Myocyte (in vitro differentiated cells): ENCODE measurements at regions not wholly inside any gene's neighbourhood (a gene's known extent, or its start where the extent isn't known, plus 50 kb on each side); places are given as distances from the start of the nearest gene placed in this dataset.

Experiments
- DNase-seq: peaks from one replicate; pipeline ENCODE4 v3.0.0-alpha.2; 2012; ENCODE audit warnings: low read depth

GRCh38 chr1:14181191-14181795 is 417.2 kb upstream of the KAZN start:
- peak; percentile 7 for DNase-seq

DNA sequence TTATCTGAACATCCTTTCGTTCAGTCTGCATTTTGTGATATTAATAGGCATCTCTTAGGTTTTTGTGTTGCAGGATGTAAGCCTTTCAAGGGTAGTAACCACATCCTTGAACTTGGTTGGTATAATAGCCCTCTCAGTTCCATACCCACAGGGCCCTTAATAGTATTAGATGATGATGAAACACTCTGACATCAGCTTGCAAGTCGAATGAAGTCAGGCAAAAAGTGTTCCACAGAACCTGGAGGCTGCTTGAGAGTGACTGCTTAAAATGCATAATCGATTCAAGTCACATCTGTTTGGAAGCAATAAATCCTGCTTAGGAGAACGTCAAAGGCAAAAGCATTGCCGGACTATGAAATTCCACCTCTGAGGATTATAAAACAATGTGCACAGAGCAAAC is 415.6 kb upstream of the KAZN start:
- DNase-seq, result no peak

DNA sequence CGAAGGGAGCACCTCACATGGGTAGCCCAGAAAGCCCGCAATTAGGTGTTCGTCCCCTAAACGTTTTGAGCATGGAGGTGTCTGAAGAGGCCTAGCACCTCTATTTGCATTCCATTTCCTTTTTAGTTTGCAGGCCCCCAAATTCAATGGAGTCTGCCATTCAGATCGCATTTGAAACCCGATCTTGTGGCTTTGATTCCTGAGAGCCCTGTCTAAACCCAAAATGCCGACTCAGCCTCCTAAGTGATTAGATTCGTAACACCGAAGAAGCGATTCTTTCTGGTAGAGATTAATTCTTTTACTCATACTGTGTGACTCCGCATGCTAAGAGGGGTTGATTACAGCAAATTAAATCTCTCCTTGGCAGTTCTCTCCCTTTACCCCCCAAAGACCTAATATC is 415.2 kb upstream of the KAZN start:
- DNase-seq, result no peak

DNA sequence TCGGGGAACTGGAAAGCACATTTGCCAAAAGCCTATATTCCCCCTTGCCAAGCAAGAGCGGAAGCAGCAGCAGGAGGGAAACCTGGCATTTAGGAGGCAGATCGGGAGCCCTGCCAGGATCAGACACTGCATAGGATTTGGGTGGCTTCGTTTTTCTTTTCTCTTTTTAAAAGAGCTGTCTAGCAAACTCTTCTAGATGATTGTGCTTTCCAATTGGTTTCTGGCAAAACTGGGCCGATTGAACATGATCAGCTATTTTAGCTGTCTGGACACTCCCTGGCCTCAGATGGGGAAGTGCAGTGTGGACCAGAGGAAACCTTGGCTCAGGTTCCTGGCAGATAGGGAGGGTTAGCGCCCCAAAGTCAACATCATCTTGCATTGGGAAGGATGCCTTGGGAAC is 414.0 kb upstream of the KAZN start:
- no peak for DNase-seq

- no peak for DNase-seq
Measured at GRCh38 chr1:14189381-14189780, 409.1 kb upstream of the KAZN start.

- DNase-seq, result no peak
Measured at GRCh38 chr1:14190508-14190907, 408.0 kb upstream of the KAZN start.

DNA sequence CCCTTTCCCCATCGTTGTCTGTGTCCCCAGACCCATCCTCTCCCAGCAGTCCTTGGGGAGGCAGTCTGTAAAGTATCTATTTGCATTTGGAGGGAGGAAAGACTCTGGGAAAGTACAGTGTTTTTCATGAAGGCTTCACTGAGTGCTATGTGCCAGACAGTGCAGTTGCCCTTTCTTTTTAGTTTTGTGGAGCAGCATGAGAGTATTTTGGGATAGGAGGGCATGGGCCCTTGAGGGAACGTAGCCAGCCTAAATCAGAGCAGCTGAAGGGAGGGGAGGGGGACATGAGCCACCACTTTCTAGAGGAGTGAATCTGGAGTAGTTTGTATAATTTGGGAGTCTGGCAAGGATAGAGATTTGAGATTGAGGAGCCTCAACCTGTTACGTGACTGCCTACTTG is 404.0 kb upstream of the KAZN start:
- no peak for DNase-seq

DNA sequence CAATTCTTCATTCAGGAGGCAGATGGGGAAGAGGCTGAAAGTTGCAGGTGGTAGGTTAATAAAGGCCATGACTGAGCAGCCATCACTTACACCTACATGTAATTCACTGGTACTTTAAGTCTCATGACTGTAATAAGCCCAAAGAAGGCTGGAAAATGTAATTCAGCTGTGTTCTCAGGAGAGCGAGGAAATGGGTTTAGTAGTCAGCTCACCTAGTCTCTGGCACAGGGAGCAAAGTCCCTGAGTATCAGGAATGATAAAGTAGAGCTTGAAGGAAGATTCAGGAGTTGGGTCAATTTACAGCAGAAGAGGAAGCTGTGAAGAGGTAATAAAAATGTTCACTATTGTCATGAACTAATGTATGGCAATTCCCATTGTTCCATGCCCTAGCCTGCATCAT is 393.4 kb upstream of the KAZN start:
- DNase-seq, result no peak

DNA sequence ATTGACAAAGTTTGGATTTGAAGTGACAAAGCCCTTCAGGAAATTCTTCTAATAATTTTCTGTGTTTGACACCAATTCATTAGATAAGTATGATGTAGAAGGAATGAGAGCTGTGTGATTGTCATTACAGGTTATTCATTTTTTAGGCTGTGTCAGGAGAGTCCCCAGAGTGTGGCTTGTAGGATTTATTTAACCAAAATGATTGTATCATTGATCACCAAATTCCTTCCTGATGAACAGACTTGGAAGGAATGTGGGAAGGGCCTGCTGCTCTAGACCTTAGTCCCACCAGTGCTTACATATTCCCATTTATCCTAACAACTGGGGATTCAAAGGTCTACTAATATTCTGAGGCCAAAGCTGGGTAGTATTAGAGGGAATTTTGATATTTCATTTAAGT is 383.3 kb upstream of the KAZN start:
- DNase-seq, result no peak

GRCh38 chr1:14217384-14217783 is 381.1 kb upstream of the KAZN start:
- DNase-seq, result peak; percentile 2

GRCh38 chr1:14220324-14220723 is 378.2 kb upstream of the KAZN start:
- DNase-seq, result no peak

DNA sequence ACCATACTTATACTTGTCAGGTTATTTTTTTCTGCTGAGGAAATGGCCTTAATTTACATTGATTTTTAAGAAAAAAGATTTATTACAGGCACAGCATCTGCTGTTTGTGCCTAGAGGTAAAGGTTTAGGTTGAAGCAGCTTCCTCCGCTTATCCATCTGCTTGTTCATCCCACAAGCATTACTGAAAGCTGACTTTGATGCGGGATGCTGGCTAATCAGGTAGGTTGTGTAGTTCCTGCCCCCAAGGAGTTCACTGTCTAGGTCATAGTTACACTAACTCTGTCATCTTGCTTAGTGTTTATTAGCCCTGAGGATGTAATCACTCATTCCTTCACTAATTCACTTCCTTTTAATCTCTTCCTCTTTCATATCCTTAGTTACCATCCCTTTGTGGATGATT is 377.7 kb upstream of the KAZN start:
- DNase-seq, result no peak

DNA sequence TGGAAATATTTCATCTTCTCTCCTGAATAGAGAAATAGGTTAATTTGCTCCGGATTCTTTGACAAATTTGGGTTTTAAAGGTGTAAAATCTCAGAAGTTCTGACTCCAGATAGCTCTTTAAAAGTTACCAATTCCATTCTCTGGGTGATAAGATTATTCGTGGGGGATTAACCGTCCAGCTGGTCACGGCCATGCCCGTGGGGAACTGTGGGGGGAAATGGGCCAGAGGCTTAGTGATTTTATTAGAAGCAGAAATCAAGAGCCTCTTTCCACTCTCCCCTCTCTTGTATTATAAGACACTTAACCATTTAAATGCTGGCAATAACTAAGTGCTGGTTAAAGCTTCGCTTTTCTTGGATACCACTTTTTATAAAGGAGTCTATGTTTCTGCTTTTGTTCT is 376.4 kb upstream of the KAZN start:
- no peak for DNase-seq

GRCh38 chr1:14228677-14229076 is 369.8 kb upstream of the KAZN start:
- DNase-seq, result no peak

GRCh38 chr1:14233510-14233909 is 365.0 kb upstream of the KAZN start:
- DNase-seq, result no peak

DNA sequence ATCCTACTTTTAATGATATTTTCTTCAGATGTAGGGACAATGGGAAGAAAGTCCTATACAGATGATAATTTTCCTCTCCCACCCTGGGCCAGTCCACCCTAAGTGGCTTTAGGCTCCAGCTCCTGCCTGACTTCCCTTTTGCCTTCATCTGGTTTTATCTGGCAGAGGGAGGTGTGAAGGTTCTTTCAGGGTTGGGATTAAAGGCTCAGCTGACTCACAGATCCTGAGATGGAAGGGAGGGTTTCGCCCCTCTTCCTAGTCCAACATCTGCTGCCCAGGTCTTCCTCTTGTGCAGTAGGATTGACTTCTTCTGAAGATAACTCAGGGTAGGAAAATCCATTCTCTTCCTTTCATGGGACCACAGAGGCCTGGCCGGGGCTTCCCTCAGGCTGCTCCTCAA is 362.4 kb upstream of the KAZN start:
- no peak for DNase-seq

GRCh38 chr1:14238472-14239307 is 359.8 kb upstream of the KAZN start:
- no peak for DNase-seq

GRCh38 chr1:14240265-14240664 is 358.2 kb upstream of the KAZN start:
- no peak for DNase-seq

GRCh38 chr1:14242123-14242522 is 356.4 kb upstream of the KAZN start:
- no peak for DNase-seq

DNA sequence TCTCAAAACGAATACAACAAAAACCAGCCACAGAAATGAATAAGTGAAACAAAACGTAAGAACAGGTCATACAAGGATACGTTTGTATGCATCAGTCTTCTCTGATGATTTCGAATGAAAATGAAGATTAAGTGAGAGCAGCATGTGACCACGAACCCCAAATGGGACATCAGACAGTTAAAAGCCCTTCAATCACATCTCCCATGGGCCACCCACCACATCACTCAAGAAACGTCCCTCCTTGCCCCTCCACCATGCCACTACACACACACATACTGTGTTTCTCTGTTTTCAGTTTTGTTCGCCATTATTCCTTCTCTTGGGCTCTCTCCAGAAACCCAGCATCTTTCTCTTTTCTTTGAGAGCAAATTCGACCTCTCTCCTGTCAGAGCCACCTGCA is 355.6 kb upstream of the KAZN start:
- no peak for DNase-seq

GRCh38 chr1:14245954-14246353 is 352.5 kb upstream of the KAZN start:
- DNase-seq, result no peak

- DNase-seq, result no peak
Measured at GRCh38 chr1:14246471-14246870, 352.0 kb upstream of the KAZN start.

GRCh38 chr1:14247666-14248065 is 350.8 kb upstream of the KAZN start:
- DNase-seq, result no peak
